ENCODE measurements at regions not wholly inside any gene's neighbourhood (a gene's known extent, or its start where the extent isn't known, plus 50 kb on each side); places are given as distances from the start of the nearest gene placed in this dataset.

GRCh38 chr15:89399238-89400115 lies 64.9 kb upstream of the POLG start:
- peak; percentile 66 for DNase-seq

GRCh38 chr15:89398896-89399237 lies 64.2 kb upstream of the POLG start:
- DNase-seq: no peak

DNA sequence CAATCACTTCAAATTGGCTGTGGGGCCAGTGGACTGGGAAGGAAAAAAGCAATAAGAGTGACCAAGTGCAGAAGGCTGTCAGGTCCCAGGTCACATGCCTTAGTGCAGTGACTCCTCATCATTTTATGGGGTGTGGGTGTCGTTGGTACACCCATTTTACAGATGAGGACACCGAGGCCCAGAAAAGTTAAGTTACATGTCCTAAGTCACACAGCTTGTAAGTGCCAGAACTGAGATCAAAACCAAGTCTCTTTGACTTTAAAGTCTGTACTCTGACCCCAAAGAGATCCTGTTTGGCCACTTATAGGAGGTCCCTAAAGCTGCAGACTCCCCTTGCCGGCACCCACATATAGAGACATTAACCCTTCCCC lies 63.0 kb upstream of the POLG start:
- no peak for DNase-seq

DNA sequence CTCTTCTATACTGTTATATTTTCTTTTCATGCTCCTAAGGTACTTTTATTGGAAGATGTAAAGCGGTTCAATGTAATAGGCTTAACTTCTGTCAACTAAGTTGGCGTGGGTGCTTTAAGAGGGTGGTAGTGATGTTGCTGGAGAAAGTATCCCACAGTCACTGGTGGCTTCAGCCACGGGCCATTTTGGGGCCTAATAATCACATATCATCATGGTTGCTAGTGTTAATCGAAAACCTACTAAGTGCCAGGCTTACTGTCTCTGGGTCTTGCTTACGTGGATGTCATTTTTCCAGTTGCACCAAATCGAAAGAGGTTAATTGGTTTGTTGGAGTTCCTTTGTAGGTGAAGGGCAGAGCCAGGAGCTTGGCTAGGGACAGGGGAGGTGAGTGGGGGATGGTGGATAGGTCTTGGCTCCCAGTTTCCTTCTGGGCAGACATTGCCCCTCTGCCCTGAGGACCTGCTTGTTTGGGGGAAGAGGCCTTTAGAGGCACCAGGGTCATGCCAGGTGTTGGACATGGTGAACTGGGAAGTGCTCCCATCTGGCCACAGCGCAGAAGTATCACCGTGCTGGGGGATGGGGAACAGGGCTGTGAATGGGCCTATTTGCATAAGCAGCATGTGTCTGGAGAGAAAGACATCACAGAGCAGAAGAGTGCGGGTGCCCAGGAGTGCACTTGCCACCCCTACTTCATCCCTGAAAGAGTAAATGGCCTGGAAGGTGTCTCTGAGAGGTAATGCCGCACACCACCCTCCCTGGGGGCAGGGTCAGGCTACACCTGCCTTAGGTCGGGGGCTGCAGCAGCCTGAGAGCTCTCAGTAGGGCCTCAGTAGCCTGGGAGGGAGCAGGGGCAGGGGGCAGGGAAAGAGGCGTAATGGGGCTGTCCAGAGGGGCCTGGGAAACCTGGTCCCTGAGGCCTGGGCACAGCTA lies 62.4 kb upstream of the POLG start:
- DNase-seq: no peak

- DNase-seq: no peak
These were observed 61.4 kb upstream of the POLG start for GRCh38 chr15:89395996-89396395.

DNA sequence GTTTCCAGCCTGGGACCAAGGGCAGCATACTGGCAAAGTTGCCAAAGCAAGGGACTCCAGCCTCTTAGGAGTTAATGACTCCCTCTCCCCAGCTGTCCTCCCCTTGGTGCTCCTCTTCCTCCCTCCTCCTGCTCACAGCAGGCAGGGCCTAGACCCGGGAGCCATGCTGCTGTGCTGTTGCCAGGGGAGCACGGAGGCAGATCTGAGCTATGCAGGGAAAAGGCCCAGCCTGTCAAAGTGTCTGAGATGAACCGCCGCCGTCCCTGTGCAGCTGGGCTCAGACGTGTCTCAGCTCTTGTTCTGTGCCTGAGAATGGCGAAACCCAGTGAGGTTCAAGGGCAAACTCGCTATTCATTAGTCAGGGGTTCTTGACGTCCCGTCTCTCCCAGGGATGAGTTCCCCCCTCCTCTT lies 60.8 kb upstream of the POLG start:
- DNase-seq: no peak

GRCh38 chr15:89395031-89395430 lies 60.4 kb upstream of the POLG start:
- DNase-seq: no peak

DNA sequence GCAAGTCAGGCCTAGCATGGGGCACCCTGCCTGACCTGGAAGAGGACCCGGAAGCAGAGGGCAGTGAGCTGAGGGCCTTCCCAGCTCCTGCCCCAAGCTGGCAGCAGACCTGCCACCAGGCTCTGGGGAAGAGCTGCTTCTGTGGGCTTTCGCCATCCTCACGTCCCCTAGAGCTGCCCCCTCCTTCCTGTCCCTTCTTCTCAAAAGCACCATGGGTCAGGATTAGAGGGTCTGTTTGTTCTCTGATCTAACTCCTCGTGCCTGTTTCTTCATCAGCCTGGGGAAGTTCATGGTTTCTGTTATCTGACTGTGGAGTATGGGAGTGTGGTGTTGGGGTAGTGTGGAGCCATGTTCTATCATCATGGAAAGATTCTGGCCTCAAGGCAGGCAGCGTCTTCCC lies 58.4 kb upstream of the POLG start:
- DNase-seq: no peak

DNA sequence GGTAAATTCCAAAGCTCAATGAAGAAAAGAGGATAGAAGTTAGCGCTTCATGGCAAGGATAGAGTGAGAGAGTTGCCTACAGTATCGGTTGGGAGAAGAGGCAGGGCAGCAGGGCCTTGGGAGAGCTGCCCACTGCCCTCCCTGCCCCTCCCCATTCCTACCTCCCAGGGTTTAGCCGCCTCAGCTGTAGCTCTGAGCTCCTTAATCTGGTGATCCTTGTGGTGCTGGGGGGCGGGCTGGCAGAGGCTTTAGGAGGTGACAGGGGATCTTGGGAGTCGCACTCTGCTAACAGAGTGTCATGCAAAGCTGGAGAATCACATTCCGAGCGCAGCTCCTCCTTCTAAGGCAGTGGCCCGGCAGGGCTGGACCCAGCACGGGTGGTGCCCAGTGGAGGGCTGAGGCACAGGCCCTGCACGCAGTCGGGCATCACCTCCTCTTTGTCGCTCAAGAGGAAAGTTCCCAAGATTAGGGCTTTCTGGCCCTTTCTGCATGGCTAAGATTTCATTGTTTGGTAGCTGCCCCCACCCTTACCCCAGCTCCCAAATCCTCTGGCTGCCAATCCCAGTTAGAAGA lies 57.1 kb upstream of the POLG start:
- no peak for DNase-seq

DNA sequence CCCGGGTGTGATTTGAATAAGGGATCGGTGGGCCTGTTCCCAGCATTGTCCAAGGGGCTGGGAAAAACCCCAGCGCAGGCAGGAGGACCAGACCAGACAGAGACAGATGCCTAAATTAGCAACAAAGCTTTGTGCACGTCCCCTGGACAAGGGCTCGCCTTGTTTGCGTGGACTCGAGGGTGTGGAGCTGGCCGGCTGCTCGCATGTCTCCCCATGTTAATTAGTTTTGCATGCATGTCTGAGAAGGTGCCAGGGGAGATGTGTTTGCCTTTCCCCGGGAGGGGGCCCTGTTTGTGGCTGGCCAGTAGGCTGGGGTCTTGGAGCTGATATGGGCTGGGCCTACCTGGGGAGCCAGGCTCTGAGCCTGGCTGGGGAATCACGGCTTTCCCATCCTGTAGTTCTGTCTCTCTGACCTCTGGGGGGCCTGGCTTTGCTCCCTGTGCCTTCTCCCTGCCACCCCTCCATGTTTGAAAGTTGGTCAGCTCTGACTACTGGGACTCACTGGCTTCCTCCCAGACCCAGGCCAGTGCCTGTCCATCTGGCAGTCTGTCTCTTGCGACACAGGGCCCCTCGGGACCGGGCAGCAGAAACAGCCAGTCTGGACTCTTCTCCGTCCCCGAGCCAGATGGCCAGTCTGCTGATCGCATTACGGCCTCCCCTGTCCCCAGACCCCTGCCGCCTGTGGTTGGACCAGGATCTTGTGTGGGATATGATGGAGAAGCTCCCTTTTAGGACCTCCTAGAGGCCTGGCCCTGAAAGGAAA lies 55.4 kb upstream of the POLG start:
- no peak for DNase-seq

DNA sequence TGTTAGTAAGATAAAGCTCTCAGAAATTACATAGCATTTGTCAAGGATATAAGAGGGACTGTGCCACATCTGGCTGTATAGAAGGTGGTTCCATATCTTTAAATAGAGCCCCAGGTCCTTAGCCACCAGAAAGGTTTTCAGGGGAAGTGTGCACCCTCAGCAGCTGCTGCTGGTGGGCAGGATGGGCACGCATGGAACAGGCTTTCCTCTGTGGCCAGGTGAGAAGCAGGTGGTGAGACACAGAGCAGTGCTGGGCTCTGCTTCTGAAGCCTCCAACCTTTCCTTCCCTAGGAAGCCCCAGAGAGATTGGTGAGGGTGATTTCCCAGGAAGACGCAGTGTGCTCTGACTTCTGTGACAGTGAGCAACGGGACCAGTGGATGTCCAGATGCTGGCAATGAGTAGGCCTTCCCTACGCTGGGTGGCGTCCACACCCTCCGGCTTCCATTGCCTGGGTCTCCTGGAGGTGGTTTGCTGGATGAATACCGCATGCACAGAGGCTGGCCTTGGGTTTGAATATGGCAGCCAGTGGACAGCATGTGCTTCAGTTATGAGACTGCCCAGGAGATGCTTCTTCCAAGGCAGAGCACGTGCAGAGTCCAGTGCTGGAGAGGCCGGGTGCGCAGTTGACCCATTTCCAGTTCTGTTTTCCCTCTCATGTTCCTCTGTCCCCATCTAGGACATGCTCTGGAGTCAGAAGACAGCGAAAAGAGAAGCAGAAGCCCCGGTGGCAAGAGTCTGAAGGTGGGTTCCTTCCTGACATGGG lies 52.7 kb upstream of the POLG start:
- no peak for DNase-seq

DNA sequence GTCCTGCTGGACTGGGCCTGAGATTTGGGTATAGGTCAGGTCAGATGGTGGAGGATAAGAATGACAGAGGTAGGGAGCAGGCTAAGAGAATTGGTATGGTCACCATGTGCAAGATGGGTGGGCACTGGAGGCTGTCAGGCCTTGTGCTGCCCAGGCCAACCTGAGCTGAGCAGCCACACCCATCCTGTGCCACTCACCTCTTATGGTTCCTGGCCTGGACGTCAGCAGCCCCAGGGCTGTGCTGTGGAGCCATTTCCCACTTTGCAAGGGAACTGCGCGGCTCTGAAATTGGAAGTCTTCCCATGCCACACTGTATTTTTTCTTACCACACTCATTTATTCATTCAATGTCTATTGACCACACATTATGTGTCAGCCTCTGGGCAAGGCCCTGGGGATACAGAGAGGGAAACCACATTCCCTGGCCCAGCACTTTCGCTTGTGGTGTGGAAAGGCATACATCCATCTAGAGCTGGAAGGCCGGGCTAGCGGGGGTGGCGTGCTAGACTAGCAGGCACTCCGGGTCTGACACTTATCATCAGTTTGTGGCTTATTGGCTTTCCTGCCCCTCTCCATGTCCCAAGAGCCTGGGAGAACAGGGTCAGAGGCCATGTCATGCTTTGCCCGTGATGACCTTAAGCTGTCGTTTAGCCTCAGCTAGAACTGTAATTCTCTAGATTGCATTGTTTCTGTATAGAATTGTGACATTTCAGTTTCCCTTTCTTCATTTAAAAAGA lies 51.1 kb upstream of the POLG start:
- no peak for DNase-seq
